Glutamatergic neuron (in vitro differentiated cells): ENCODE measurements at regions not wholly inside any gene's neighbourhood (a gene's known extent, or its start where the extent isn't known, plus 50 kb on each side); places are given as distances from the start of the nearest gene placed in this dataset.
A peak's percentile ranks its signal among the peaks of the same experiment; 100 is the strongest.

Source experiments
- DNase-seq: peaks from one replicate; pipeline ENCODE4 v3.0.0; 2022
- H3K27ac Mint-ChIP-seq: one replicate; pipeline ENCODE4 v1.8.0; 2020; ENCODE audit warnings: mild to moderate bottlenecking, mixed read lengths, inconsistent platforms; ENCODE audit not compliant: unreplicated experiment
- H3K27me3 Mint-ChIP-seq: one replicate; pipeline ENCODE4 v1.8.0; 2020; ENCODE audit warnings: mild to moderate bottlenecking, moderate library complexity, mixed read lengths, inconsistent platforms; ENCODE audit not compliant: unreplicated experiment
- H3K36me3 Mint-ChIP-seq: one replicate; pipeline ENCODE4 v1.8.0; 2020; ENCODE audit warnings: mild to moderate bottlenecking, mixed read lengths, inconsistent platforms; ENCODE audit not compliant: unreplicated experiment
- H3K4me1 Mint-ChIP-seq: one replicate; pipeline ENCODE4 v1.8.0; 2020; ENCODE audit warnings: mild to moderate bottlenecking, low read depth, mixed read lengths, inconsistent platforms; ENCODE audit not compliant: unreplicated experiment
- H3K4me3 Mint-ChIP-seq: one replicate; pipeline ENCODE4 v1.8.0; 2020; ENCODE audit warnings: mild to moderate bottlenecking, mixed read lengths, inconsistent platforms; ENCODE audit not compliant: unreplicated experiment
- H3K9me3 Mint-ChIP-seq: one replicate; pipeline ENCODE4 v1.8.0; 2020; ENCODE audit warnings: mild to moderate bottlenecking, moderate library complexity, mixed read lengths, inconsistent platforms; ENCODE audit not compliant: unreplicated experiment
- CTCF ChIP-seq: fragments of 200-600 bp; sonication (generic); IDR thresholded peaks from one replicate; pipeline ENCODE4 v1.5.0; 2021; ENCODE audit not compliant: partially characterized antibody, unreplicated experiment

GRCh38 chr2:173823543-173823939 is 141.6 kb downstream of the SP3 start:
- Mint-ChIP-seq H3K4me1 (no peaks in the 10 kb centered on the region), H3K27me3 (no peaks in the 10 kb centered on the region), H3K4me3 (no peak overlapping the region), H3K36me3 (no peaks in the 10 kb centered on the region), H3K27ac (no peak overlapping the region), H3K9me3 (no peaks in the 10 kb centered on the region)
- DNase-seq, result no peak
- TF ChIP-seq CTCF, result no peak

- Mint-ChIP-seq H3K4me3 (no peak overlapping the region), H3K27ac (no peak overlapping the region), H3K4me1 (peaks cover 9% of the 10 kb centered on the region), H3K27me3 (no peaks in the 10 kb centered on the region), H3K36me3 (no peaks in the 10 kb centered on the region), H3K9me3 (no peaks in the 10 kb centered on the region)
- no peak for DNase-seq
- TF ChIP-seq CTCF, result no peak
These were observed 136.7 kb downstream of the SP3 start for GRCh38 chr2:173828189-173829142.

- TF ChIP-seq CTCF, result no peak
- Mint-ChIP-seq H3K27me3 (no peaks in the 10 kb centered on the region), H3K4me1 (peaks cover 9% of the 10 kb centered on the region), H3K27ac (no peak overlapping the region), H3K9me3 (no peaks in the 10 kb centered on the region), H3K36me3 (peaks cover under 1% of the 10 kb centered on the region), H3K4me3 (no peak overlapping the region)
- DNase-seq, result no peak
These were observed 135.4 kb downstream of the SP3 start for GRCh38 chr2:173829727-173830126.

- H3K4me3 Mint-ChIP-seq, result no peak overlapping the region
- TF ChIP-seq CTCF, result no peak
- H3K27ac Mint-ChIP-seq, result no peak overlapping the region
- DNase-seq, result no peak
- no peaks in the 10 kb centered on the region for H3K27me3 Mint-ChIP-seq
- H3K9me3 Mint-ChIP-seq, result no peaks in the 10 kb centered on the region
- H3K4me1 Mint-ChIP-seq, result peaks cover 9% of the 10 kb centered on the region
- H3K36me3 Mint-ChIP-seq, result peaks cover 5% of the 10 kb centered on the region
These were observed 135.0 kb downstream of the SP3 start for GRCh38 chr2:173830170-173830569.

- peaks cover 5% of the 10 kb centered on the region for H3K36me3 Mint-ChIP-seq
These were observed 133.6 kb downstream of the SP3 start for GRCh38 chr2:173831312-173832229.

More at GRCh38 chr2:173831312-173832229, 133.6 kb downstream of the SP3 start:
- Mint-ChIP-seq H3K27ac (no peak overlapping the region), H3K9me3 (no peaks in the 10 kb centered on the region), H3K27me3 (no peaks in the 10 kb centered on the region), H3K4me1 (peaks cover 9% of the 10 kb centered on the region), H3K4me3 (peak overlapping the region; percentile 2)
- DNase-seq, result no peak
- TF ChIP-seq CTCF, result no peak
